TTC549 (cell line): ENCODE measurements at regions not wholly inside any gene's neighbourhood (a gene's known extent, or its start where the extent isn't known, plus 50 kb on each side); places are given as distances from the start of the nearest gene placed in this dataset.
"Not testable (repeated sequence)": the region's sequence is repeated elsewhere in the genome, so short reads cannot be mapped to it uniquely, and the experiment has no call there.

ENCODE experiments used
- FAIRE-seq: peaks from 2 replicates; lab custom pipeline; 2012; peaks lifted over from hg19 to GRCh38; lab: Jason Lieb, UNC

DNA sequence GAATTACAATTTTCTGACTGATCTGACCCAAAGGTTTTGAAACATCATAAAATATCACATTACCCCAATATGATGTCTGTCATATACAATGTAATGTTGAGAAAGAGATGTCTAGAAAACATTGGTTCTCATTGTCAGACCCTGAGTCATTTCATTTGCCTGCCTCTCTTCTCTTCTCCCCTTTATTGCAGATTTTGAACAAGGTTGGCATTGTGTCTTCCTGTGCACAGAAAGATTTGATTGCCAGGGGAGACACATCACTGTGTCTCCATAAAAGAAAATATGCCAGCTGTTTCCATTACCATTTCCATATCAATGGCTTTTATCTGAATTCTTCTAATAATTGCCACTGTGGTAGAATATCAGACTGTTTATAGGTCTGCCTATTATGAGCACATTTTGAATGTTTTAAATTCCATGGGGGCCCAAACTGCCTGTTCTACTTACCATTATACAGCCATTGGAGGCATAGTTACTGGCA, 65.6 kb downstream of the IFI44 start:
- no peak for FAIRE-seq

DNA sequence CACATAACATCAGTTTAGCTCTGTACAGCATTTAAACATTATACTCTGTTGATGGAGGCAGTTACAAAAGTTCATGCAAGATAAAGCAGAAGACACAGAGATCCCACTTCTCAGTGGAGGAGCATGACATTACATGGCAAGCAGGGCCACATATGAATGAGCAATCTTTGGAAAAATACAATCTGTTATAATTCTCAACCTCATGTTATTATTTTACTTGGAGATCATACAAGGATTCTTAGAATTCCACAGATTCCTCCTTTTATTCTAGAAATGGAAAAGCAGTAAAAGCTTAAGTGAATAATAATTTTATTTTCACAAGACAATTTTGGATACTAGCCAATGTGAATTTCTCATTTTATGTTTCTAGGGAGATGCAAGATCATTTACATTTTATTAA, 66.6 kb downstream of the IFI44 start:
- FAIRE-seq = no peak

DNA sequence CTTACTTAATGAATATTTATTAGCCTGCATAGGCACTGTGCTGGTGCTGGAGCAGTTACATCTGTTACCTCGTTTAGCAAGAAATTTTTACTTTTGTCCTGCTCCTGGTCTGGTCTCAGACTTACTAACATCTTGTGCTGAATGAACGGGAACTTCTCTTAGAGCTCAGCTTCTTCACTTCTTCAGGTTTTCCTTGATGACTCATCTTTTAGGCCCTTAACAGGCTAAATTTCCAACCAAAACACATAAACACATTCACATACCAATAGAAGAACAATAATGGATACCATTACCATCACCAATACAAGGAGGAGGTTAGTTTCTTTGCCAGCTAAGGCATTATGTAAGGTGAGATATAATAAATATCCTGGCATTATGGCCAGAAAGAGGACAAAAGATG, 68.9 kb downstream of the IFI44 start:
- FAIRE-seq = no peak

DNA sequence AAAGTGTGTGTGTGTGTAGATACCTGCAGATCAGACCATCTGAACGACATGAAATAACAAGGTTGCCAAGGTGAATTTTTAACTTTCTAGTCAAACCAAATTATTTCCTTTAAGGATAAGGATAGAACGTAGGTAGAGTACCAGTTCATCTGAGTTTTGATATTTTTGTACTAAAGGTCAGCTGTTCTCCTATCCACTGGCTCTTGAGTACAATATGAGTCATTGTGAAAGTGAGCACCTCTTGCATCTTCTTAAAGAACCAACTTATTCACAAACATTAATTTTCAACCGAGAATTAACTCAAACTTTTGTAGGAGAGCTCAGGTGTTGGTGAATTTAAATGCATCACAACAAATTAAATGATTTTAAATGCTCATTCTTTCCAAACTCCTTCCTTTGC, 71.5 kb downstream of the IFI44 start:
- no peak for FAIRE-seq

DNA sequence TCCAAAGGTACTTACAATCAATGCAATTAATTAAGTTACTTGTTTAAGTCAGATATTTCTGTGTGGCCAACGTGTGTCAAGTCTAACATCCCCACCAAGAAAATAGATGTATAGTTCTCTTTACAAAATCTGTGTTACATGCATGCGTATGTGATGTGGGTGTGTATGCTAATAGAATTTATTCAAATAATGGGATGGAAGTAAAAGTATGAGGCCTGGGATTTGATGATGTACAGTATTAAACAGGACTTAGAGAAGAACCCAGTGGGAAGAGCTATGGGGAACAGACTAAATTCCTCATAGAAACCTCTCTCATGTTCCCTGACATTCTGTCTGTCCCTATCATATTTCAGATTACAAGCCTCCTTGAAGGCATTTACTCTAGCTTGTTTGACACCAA, 72.5 kb downstream of the IFI44 start:
- no peak for FAIRE-seq

DNA sequence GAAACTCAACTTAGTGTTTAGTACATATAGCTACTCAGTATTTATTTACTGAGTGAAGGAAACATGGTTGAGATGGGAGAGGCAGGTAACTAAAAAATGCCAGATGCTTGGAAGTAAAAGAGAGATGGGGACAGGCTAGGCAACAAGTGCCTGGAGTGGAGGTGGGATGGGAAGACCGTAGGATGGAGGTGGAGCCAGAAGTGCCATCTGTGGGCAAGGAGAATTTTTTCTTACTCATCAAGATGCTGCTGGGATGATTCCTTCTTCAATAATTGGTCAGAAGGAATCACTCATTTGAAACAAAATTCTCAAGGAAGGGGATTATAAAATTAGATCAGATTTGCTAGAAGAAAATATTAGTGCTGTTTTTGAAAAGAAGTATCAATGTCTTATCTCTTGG, 72.9 kb downstream of the IFI44 start:
- FAIRE-seq = no peak

DNA sequence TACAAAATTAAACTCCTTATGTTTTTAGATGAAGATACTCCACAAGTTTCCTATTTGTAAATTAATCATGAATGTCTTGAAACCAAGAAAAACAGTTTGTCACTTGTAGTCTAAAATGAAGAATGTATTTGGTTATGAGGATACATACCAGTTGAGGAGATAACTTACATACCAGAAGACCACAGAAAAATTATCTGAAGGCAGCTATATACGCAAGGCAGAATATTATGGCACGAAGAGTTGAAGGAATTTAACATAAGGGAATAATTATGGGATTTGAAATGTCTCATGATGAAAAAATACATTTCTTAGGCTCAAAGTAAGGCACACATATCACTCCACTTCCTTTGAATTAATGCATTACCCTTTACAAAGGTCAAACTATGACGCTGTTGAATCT, 73.3 kb downstream of the IFI44 start:
- no peak for FAIRE-seq

DNA sequence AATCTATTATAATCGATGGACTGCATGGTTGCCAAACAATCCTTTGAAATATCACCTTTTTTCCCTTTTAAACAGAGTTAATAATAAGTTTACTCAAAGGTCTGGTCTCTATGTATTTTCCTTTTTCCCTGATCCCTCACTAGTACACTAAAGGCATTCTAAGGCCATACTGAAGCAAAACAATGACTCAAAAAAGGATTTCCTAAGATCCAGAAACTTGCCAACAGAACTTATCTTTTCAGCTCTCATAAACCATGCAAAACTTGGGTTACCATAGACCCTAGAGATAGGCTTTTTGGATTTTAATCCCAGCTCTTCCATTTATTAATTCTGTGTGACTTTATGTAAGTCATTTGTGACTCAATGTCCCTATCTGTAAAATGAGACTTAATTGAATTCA, 77.1 kb downstream of the IFI44 start:
- no peak for FAIRE-seq

DNA sequence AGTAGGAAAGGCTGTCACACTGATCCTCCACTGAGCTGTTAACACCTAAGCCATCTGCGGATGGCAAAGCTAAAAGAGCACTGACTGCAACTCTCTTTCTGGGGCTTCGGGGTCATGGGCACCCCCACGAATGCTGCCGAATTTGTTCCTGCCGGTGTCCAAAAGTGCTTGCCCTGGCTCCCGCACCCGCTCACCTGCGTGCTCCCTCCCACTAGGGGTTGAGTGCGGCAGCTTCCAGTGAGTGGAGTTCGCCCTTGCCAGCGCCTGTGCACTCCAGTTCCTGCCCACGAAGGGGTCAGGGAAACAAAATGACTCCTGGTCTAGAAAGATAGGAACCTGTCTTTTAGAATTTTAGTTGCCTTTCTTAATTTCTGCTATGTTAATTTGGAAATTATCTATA, 78.7 kb downstream of the IFI44 start:
- FAIRE-seq = no peak

DNA sequence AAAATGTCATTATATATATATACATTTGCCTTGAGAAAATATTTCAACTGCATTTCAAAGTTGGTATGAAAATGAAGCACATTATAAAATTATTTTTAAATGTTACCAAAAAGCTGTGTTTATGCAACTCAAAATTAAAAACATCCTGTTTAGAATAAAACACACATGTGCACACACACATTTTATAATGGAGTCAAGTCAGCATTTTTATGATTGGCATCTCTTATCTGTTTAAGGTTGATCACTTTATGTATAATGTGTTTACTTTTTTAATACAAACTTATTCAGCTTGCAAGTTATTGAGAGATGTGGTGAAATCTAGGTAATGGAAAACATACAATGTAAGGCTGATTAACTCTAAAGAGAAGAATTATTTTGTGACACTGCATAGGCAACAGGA, 80.4 kb downstream of the IFI44 start:
- no peak for FAIRE-seq

DNA sequence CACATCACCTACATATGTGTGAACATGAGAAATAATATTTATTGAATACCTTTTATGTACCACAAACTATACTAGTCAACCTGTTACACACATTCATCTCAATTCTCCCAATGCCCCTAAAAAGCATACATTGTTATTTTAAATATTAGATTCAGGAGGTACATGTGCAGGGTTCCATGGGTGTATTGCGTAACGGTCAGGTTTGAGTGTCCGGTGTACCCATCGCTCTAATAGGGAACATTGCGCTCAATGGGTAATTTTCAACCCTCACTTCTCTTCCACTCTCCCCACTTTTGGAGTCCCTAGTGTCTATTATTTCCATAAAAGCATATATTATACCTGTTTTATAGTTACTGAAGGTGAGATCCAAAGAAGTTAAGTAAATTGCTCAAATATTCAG, 82.0 kb downstream of the IFI44 start:
- FAIRE-seq = no peak

DNA sequence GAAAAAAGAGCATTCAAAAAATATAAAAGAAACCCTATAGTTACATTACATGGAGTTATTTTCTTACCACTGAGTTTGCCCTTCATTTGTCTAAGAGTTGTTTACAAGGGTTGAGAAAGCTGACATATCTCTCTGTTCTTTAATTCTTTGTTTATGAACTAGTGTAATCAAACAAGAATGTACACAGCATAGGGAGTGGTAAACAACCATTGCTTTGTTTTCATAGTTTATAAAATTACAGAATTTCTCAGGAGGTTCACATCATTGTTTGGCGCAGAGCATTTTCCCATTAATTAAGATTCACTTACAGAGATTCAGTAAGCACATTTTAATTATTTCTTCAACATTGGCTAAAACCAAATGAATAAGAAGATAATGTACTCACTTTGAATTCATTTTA, 87.6 kb downstream of the IFI44 start:
- no peak for FAIRE-seq

DNA sequence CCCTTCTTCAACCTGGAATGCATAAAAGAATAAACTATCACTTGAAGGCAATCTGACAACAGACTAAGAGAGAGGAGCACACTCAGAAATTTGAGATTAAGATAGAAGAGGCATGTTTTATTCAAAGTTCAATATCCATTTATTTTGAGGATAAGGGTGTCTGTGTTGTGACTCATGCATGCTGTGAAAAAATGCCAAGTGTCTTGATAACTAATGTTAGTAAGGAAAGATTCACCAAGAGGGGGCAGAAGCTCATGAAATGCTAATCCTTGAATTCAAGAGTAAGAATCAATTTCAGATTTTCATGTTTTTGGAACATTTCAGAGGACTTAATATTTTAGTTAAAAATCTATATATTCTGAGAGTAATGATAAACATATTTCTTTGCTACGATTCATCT, 94.0 kb downstream of the IFI44 start:
- no peak for FAIRE-seq

DNA sequence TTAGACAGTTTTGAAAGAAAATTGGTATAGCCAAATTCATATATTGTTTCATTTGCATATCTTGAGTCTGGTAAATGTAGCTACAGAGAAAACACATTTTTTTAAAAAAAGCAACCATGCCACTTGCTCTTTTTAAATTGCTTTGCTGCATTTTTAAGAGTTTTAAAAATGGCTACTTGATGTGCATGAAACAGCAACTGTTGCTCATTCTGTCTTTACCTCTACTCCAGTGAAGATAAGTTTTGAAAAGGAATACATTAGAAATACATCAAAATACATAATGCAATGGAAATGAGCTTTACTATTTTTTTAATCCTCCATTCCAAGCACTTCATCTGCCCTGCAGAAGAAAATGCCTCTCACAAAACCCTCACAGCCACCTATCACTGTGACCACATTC, 95.5 kb downstream of the IFI44 start:
- FAIRE-seq = no peak

DNA sequence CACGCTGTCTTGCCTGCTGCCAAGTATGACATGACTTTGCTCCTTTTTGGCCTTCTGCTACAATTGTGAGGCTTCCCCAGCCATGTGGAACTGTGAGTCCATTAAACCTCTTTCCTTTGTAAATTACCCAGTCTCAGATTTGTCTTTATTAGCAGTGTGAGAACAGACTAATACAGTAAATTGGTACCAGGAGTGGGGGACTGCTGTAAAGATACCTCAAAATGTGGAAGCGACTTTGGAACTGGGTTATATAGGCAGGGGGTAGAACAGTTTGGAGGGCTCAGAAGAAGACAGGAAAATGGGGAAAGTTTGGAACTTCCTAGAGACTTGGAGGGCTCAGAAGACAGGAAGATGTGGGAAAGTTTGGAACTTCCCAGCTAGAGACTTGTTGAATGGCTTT, 104.0 kb downstream of the IFI44 start:
- not testable (repeated sequence) for FAIRE-seq

DNA sequence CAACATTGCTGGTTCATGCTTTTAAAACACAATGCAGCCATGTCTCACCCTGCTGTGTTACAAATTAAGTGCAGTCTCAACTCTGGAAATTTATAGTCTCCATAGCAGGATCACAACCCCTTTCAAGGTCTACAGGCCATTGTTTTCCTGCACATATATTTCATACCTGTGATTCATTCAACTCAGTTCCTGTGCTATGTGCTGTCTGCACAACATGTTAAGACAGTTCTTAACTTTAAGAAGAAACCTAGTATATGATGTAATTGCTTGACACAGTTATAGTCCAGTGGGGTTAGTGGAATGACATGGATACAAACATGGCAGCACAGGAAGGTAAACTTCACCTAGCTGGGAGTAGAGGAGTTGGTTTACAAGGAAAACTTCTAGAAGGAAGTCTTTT, 106.4 kb downstream of the IFI44 start:
- no peak for FAIRE-seq

DNA sequence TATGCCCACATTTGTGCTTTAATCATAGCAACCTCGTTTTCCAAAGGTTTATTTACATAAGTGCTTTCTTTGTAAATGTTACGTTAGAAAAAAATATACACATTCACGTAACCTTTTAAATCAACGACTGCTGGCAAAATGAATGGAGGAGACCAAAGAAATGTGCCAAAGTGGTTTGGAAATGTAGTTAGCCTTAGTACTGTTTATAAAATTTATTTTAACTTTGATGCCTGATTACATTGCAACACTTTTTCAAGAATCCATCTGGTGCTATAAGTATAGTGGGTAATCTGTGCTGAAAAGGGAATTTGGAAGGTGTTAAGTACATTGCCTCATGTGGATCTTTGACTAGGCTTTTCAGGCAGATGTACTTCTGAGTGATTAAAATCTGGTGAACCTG, 108.9 kb downstream of the IFI44 start:
- FAIRE-seq = no peak

DNA sequence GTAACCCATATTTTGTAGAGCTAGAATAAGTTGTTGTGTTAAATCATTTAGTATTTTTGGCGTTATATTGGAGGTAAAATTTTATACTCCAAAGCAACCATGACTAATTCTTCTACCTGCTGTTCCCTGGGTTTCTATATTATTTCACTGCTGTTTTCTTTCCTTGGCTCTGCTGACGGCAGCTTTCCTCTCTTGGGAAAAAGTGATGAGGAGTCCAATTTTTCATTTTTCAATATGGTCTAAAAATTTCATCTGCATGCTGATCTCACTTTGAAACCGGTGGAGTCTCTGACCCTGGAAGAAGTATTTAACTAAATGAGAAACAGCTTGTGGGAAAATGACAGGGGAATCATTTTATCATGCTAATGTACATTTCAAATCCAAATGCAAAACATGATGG, 110.2 kb downstream of the IFI44 start:
- FAIRE-seq = no peak

DNA sequence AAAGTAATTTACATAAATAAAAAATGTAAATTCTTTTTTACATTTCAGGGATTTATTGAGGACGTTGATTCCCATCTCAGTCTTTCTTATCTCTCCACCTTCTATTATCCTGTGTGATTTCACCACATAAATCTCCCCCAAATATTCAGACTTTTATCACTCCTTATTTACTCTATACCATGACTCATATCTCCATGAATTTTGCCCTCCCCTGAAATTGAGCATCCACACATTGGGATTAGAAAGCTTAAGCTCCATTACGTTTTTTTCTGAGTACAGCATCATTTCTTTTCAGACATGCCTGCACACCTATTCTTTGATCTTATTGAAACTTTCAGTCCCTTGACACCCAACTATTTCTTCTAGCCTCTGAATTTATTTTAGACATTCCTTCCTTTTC, 111.2 kb downstream of the IFI44 start:
- no peak for FAIRE-seq

DNA sequence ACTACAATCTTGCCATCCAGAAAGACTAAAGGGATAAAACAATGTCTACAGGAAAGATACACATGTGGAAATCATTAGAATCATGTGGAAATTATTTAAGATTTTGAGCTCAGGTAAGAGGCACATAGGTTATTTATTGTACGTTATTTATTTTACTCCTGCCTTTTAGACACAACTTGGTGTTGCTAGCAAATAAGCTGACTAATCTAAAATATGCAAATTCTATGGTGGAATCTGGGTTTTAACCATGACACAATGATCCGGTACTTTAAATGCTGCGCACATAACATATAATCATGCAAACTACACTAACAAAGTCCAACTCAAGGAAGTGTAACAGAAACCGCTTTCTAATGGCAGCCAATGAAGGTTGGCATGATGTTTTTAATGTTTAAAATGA, 112.5 kb downstream of the IFI44 start:
- FAIRE-seq = no peak

DNA sequence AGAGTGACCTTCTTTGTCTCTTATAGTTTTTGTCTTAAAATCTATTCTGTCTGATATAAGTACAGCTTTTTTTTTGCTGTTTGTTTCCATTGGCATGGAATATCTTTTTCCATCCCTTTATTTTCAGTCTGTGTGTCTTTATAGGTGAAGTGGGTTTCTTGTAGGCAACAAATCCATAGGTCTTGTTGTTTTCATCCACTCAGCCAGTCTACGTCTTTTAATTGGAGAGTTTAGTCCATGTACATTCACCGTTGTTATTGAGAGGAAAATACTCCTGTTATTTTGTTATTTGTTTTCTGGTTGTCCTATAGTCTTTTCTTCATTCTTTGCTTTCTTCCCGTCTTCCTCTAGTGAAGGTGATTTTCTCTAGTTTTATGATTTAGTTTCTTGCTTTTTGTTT, 115.9 kb downstream of the IFI44 start:
- FAIRE-seq = no peak

DNA sequence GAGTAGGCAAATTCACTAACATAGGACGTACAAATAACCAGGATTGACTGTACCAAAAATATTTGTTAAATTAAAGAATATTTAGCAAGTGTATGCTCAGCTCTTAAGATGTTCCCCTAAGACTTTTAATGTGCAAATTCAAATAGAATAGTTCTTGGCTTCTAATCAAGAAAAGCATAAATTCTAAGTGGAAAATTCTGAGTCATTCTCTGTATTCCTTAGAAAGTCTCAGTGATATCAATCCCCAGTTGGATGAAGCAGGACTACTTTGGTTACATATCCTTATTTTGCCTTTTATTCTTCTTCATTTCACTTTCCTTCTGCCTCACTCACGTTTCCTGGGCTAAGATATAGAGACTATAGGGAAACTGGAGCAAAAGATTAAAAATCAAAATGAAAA, 130.2 kb downstream of the IFI44 start:
- no peak for FAIRE-seq

DNA sequence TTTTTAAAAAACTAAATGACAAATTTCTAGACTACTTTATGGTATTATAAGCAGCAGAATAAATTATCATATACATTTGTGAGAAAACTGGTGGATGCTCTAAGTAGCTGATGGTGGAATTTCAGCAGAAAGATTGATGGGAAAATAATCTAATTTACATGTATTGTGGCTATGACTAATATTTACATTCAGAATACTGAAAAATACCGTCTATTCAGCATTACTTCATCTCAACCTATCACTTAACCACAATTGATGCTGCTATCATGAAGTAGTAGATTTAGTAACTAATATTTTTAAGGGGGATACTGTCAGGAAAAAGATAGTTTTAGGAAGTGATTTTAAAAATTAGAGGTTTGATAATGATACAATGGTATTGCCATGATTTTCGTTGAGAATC, 137.9 kb downstream of the IFI44 start:
- no peak for FAIRE-seq

DNA sequence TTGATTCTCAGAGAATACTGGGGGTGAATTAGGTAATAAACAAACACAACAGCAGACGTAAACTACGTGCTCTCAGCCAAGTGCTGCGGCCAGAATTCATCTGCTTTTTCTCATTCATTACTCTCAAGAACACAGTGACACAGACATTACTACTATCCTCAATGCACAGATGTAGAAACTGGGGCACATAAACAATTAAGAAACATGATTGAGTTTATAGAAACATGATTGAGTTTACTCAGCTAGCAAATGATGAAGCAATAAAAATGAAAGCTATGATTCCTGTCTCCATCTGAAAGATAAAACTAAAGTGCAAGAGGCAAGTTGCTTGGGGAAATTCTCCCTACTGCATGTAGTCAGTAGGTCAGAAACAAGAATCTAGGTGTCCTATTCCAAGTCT, 140.5 kb downstream of the IFI44 start:
- FAIRE-seq = no peak

DNA sequence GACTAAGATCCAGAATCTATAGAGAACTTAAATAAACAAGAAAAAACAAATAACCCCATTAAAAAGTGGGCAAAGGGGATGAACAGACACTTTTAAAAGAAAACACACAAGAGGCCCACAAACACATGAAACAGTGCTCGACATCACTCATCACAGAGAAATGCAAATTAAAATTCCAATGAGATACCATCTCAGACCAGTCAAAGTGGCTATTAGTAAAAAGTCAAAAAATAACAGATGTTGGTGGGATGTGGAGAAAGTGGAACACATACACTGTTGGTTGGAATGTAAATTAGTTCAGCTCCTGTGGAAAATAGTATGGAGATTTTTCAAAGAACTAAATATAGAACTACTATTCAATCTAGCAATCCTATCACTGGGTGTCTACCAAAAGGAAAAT, 143.1 kb downstream of the IFI44 start:
- FAIRE-seq = no peak
